Endothelial cell of umbilical vein (primary cell): ENCODE measurements at regions not wholly inside any gene's neighbourhood (a gene's known extent, or its start where the extent isn't known, plus 50 kb on each side); places are given as distances from the start of the nearest gene placed in this dataset.

Experiments
- BruUV-seq: library from RNA; stranded (reverse); fragments of 400-500 nt; replicated peaks from 2 replicates; lab custom pipeline; 2021; lab: Mats Ljungman, UMichigan
- CTCF ChIA-PET: fragments of 300-600, 350-600 bp; sonication (Branson Sonifier 250); formaldehyde crosslinking; loops from one replicate; lab custom pipeline; 2021; ENCODE audit warnings: antibody characterized with exemption, inconsistent platforms; lab: Charles Lee
- POLR2A ChIA-PET: fragments of 300-600, 350-600 bp; sonication (Branson Sonifier 250); formaldehyde crosslinking; loops from one replicate; lab custom pipeline; 2021; ENCODE audit warnings: antibody characterized with exemption, inconsistent platforms; lab: Charles Lee
- DNase-seq: peaks from one replicate; pipeline ENCODE4 v3.0.0-alpha.2; 2011; ENCODE audit warnings: low read depth, low spot score
- FAIRE-seq: peaks from 2 replicates; lab custom pipeline; 2011; peaks lifted over from hg19 to GRCh38; lab: Jason Lieb, UNC
- H2AFZ ChIP-seq: 2 replicates; pipeline ENCODE4 v1.6.0; 2012; ENCODE audit warnings: low read depth, low read length, control low read depth, inconsistent platforms
- H3K27ac ChIP-seq: 2 replicates; pipeline ENCODE4 v1.5.1; 2011; ENCODE audit warnings: low read depth, mild to moderate bottlenecking, control low read depth, low read length, moderate library complexity; ENCODE audit not compliant: insufficient read depth
- H3K27me3 ChIP-seq, 2 experiments: 2 replicates each; pipeline versions ENCODE4 v1.6.0 to v1.6.1; 2011; ENCODE audit warnings: low read length in 2 of 2, mixed read lengths in 1 of 2; ENCODE audit not compliant: control insufficient read depth in 2 of 2, insufficient read depth in 2 of 2
- H3K36me3 ChIP-seq, 2 experiments: 2 replicates in 1 of 2; 3 replicates in 1 of 2; pipeline ENCODE4 v1.5.1; 2011; ENCODE audit warnings: low read length in 2 of 2, mild to moderate bottlenecking in 1 of 2, moderate library complexity in 1 of 2; ENCODE audit not compliant: control insufficient read depth in 2 of 2, insufficient read depth in 2 of 2; ENCODE audit errors: extremely low read depth in 1 of 2
- H3K4me1 ChIP-seq: 3 replicates; pipeline ENCODE4 v1.5.1; 2011; ENCODE audit warnings: mild to moderate bottlenecking, low read length; ENCODE audit not compliant: control insufficient read depth, insufficient read depth; ENCODE audit errors: extremely low read depth
- H3K4me2 ChIP-seq: 2 replicates; pipeline ENCODE4 v1.6.1; 2011; ENCODE audit warnings: low read length, control low read depth, mixed read lengths; ENCODE audit not compliant: insufficient read depth
- H3K4me3 ChIP-seq, 3 experiments: fragments of 200-600 bp in 1 of 3; sonication (generic), shearing (Covaris generic) in 1 of 3; replicated peaks in 1 of 3; 2 replicates each; pipeline ENCODE4 v1.5.1; 2011 to 2016; ENCODE audit warnings: control low read depth in 3 of 3, low read length in 3 of 3, mild to moderate bottlenecking in 2 of 3, inconsistent platforms in 1 of 3, low read depth in 1 of 3, moderate library complexity in 1 of 3; ENCODE audit not compliant: insufficient read depth in 1 of 3
- H3K79me2 ChIP-seq: 2 replicates; pipeline ENCODE4 v1.6.0; 2012; ENCODE audit warnings: low read length, inconsistent platforms; ENCODE audit not compliant: control insufficient read depth, insufficient read depth
- H3K9ac ChIP-seq: replicated peaks from 2 replicates; pipeline ENCODE3; 2011; ENCODE audit warnings: low read length, control low read depth; ENCODE audit not compliant: insufficient read depth; ENCODE audit errors: extremely low read depth
- H3K9me1 ChIP-seq: replicated peaks from 3 replicates; pipeline ENCODE4 v1.6.0; 2011; ENCODE audit warnings: mild to moderate bottlenecking, low read length; ENCODE audit not compliant: control insufficient read depth, insufficient read depth; ENCODE audit errors: extremely low read depth
- H3K9me3 ChIP-seq: replicated peaks from 2 replicates; pipeline ENCODE4 v1.5.1; 2012; ENCODE audit warnings: low read length, inconsistent platforms; ENCODE audit not compliant: control insufficient read depth, insufficient read depth
- H4K20me1 ChIP-seq: replicated peaks from 2 replicates; pipeline ENCODE3; 2011; ENCODE audit warnings: mild to moderate bottlenecking, low read length; ENCODE audit not compliant: control insufficient read depth, insufficient read depth; ENCODE audit errors: extremely low read depth
- GATA2 ChIP-seq: IDR thresholded peaks from 2 replicates; pipeline ENCODE4 v1.7.0; 2011; ENCODE audit warnings: low read depth, mild to moderate bottlenecking, moderate library complexity, mixed read lengths, low read length; ENCODE audit not compliant: insufficient read length, insufficient read depth
- MYC ChIP-seq: IDR thresholded peaks from one replicate; pipeline ENCODE4 v1.6.1; 2011; ENCODE audit warnings: mild to moderate bottlenecking, low read depth, low read length
- POLR2A ChIP-seq: IDR thresholded peaks from 2 replicates; pipeline ENCODE4 v1.6.1; 2012; ENCODE audit warnings: low read depth, mild to moderate bottlenecking, control low read depth, low read length
- dilution Hi-C: fragments of 300-500 bp; cut with MboI; formaldehyde crosslinking; loops from one replicate; pipeline ENCODE4 v1.15.0; 2019; ENCODE audit warnings: low sequenced_read_pairs; ENCODE audit not compliant: extremely low pct_ligation_motif_present
- intact Hi-C: fragments of 100-400 bp; cut with micrococcal nuclease; formaldehyde crosslinking; loops from one replicate; pipeline ENCODE4 v1.10.0; 2022

DNA sequence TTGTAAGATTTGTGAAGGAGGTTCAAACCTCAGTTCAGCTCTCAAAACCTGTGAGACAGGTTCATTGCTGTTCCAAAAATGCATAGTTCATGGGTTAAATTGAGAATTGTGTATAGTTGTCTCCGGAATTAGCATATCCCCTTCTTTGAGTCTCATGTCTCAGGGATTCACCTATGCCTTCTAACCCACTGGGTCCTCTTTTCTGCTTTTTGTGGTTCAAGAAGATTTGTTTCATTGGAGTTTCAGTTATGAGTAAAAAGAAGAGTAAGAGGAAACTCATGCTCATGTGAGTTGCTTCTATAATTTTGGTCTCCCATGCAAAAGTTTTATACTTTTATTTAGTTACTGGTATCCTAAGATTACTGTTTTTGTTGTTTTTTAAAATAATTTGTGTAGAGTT, 1219.8 kb upstream of the ZEB2 start:
- BruUV-seq, result no TSS peak
- POLR2A ChIA-PET, result no interaction called here
- Histone ChIP-seq H3K9me3 (no peaks in the 10 kb centered on the region), H4K20me1 (no peaks in the 10 kb centered on the region), H3K4me1 (peaks cover 19% of the 10 kb centered on the region), H3K9me1 (no peaks in the 10 kb centered on the region), H2AFZ (no peak overlapping the region), H3K9ac (no peak overlapping the region), H3K4me2 (no peak overlapping the region), H3K27ac (peak overlapping the region; percentile 50), H3K27me3 (no peaks in the 10 kb centered on the region), H3K4me3 (no peak overlapping the region), H3K79me2 (no peaks in the 10 kb centered on the region), H3K36me3 (no peaks in the 10 kb centered on the region)
- DNase-seq, result no peak
- TF ChIP-seq GATA2, result no peak
- no peak for TF ChIP-seq POLR2A
- TF ChIP-seq MYC, result no peak
- intact Hi-C loops, result no loop called here
- CTCF ChIA-PET, result interaction anchor here (0.9 kb wide), 1 partner anchor 13 kb away, joined by 3 read pairs; no protein-coding TSS in a partner anchor
- dilution Hi-C loops, result no loop called here
- no peak for FAIRE-seq

DNA sequence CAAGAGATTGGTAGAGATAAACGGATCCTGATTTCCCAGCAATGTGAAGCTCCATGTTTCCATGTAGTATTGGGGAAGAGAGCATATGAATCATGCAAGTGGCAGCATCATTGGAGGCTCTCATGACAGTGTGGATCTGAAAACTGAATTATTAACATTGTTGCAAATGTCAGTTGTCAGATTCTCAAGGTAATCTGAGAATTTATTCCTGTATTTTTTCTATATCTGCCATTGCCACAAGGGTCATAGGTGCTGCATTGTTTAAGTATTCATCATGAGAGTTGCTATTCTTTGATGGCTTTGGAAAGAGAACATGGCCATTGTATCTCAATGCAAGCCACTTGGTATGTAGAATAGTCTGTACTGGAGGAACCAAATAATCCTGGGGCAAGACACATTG, 1217.0 kb upstream of the ZEB2 start:
- H3K79me2 ChIP-seq, result no peaks in the 10 kb centered on the region
- H3K27ac ChIP-seq, result no peak overlapping the region
- no TSS peak for BruUV-seq
- intact Hi-C loops (no loop called here), dilution Hi-C loops (no loop called here)
- DNase-seq, result no peak
- no peak for FAIRE-seq
- H4K20me1 ChIP-seq, result no peaks in the 10 kb centered on the region
- H3K36me3 ChIP-seq, result no peaks in the 10 kb centered on the region
- H3K9ac ChIP-seq, result no peak overlapping the region
- no peak overlapping the region for H2AFZ ChIP-seq
- H3K27me3 ChIP-seq, result no peaks in the 10 kb centered on the region
- peaks cover 7% of the 10 kb centered on the region for H3K4me1 ChIP-seq
- no peak for TF ChIP-seq MYC
- H3K4me3 ChIP-seq, result no peak overlapping the region
- ChIA-PET CTCF (interaction anchor here (1.0 kb wide), 1 partner anchor 14 kb away, joined by 3 read pairs; no protein-coding TSS in a partner anchor), POLR2A (no interaction called here)
- H3K9me3 ChIP-seq, result no peaks in the 10 kb centered on the region
- no peak overlapping the region for H3K4me2 ChIP-seq
- H3K9me1 ChIP-seq, result no peaks in the 10 kb centered on the region
